ENCODE measurements at regions not wholly inside any gene's neighbourhood (a gene's known extent, or its start where the extent isn't known, plus 50 kb on each side); places are given as distances from the start of the nearest gene placed in this dataset.

DNA sequence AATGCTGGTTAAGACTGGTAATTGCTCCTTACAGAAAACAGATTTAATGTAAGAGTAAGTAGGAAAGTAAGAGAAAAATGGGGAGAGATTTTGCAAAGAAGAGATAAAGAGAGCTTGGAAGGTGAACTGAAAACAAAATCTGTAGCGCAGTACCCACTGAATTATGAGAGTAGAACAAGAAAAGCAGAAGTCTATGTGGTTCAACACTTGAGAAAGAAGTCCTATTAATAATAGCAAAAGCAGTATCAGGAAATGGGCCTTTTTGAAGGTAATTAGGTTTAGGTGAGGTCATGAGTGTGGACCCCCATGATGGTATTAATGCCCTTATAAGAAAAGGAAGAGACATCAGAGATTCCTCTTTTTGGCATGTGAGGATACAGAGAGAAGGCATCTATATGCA lies 460.6 kb downstream of the CETN3 start:
- H3K4me3 ChIP-seq (ENCODE audit: low read depth, poor library complexity, severe bottlenecking), result no peak overlapping the region
- WGBS, 2 donors, result 94 to 97% methylated on average over 1 of the region's 1 CpG
- no peak for DNase-seq (ENCODE audit: low spot score in 2 of 2)
- intact Hi-C loops (cut with DNase I; ENCODE audit: low total_unique reads), result no loop called here
- no peak for TF ChIP-seq POLR2A (IDR thresholded peaks at IDR 0.05)
- TF ChIP-seq, protein P1, sequence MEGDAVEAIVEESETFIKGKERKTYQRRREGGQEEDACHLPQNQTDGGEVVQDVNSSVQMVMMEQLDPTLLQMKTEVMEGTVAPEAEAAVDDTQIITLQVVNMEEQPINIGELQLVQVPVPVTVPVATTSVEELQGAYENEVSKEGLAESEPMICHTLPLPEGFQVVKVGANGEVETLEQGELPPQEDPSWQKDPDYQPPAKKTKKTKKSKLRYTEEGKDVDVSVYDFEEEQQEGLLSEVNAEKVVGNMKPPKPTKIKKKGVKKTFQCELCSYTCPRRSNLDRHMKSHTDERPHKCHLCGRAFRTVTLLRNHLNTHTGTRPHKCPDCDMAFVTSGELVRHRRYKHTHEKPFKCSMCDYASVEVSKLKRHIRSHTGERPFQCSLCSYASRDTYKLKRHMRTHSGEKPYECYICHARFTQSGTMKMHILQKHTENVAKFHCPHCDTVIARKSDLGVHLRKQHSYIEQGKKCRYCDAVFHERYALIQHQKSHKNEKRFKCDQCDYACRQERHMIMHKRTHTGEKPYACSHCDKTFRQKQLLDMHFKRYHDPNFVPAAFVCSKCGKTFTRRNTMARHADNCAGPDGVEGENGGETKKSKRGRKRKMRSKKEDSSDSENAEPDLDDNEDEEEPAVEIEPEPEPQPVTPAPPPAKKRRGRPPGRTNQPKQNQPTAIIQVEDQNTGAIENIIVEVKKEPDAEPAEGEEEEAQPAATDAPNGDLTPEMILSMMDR (IDR thresholded peaks at IDR 0.05), result no peak

DNA sequence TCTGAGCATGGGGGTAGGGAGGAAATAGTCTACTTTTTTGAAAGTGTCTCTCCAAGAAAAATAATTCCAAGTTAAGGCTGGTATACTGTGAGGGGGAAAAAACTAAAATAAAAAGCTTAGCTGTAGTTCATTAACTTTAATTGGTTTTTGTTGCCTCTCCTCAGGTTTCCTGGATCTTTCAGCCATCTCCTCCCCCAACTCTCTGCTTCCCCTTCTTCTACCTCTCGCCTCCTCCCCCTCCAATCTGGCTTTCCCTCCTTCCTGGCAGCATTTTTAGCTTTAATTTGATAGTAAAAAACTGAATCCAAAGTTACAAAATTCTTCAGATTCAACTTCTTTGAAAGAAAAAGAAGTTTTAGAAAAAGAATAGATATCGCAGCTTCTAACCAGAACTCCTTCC lies 462.6 kb downstream of the CETN3 start:
- intact Hi-C loops (cut with DNase I; ENCODE audit: low total_unique reads), result no loop called here
- TF ChIP-seq POLR2A (IDR thresholded peaks at IDR 0.05), result no peak
- TF ChIP-seq, protein P1 (IDR thresholded peaks at IDR 0.05), result no peak
- WGBS, 2 donors, result 82 to 83% methylated on average over 2 of the region's 2 CpGs
- no peak overlapping the region for H3K4me3 ChIP-seq (ENCODE audit: low read depth, poor library complexity, severe bottlenecking)
- no peak for DNase-seq (ENCODE audit: low spot score in 2 of 2)

DNA sequence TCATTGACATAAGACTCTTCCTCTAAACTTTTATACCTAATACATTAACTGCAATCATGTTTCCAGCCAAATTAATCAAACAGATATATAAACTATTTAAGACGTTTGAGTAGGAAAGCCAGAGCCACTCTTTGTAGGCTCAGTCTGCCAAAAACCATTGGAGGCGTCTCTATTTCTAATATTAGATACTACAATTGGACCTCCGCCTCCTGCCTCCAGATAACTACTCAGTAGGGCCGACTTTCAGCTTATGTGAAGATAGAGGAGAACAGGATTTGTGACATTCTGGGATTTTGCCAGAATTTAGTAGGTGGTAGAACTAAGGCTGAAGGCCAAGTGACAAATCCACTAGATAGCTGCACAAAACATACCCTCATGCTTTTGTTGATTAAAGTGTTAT lies 463.0 kb downstream of the CETN3 start:
- no peak for TF ChIP-seq POLR2A (IDR thresholded peaks at IDR 0.05)
- TF ChIP-seq, protein P1 (IDR thresholded peaks at IDR 0.05), result no peak
- H3K4me3 ChIP-seq (ENCODE audit: low read depth, poor library complexity, severe bottlenecking), result no peak overlapping the region
- intact Hi-C loops (cut with DNase I; ENCODE audit: low total_unique reads), result no loop called here
- 41 to 52% methylated on average over 4 of the region's 4 CpGs for WGBS, 2 donors
- DNase-seq (ENCODE audit: low spot score in 2 of 2), result no peak

DNA sequence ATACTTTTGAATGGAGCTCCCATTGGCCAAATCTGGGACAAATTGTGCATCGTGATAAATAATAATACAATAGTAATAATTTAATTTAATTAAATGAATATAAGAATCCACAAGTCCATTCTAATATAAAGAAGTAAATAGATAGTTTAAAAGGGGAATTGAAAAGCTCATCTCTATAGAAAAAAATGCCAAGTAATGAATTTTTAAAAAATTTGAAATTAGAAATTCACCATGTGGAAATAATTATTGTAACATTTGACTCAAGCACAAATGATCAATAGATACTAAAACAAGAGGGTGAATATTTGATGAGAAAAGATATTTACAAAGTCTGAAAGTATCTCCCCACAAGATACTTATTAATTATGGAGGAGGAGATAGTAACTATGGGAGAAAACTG lies 467.4 kb downstream of the CETN3 start:
- no peak overlapping the region for H3K4me3 ChIP-seq (ENCODE audit: low read depth, poor library complexity, severe bottlenecking)
- TF ChIP-seq, protein P1 (IDR thresholded peaks at IDR 0.05), result no peak
- no peak for TF ChIP-seq POLR2A (IDR thresholded peaks at IDR 0.05)
- intact Hi-C loops (cut with DNase I; ENCODE audit: low total_unique reads), result no loop called here
- DNase-seq (ENCODE audit: low spot score in 2 of 2), result no peak
- WGBS, 2 donors, result 88 to 98% methylated on average over 1 of the region's 1 CpG

DNA sequence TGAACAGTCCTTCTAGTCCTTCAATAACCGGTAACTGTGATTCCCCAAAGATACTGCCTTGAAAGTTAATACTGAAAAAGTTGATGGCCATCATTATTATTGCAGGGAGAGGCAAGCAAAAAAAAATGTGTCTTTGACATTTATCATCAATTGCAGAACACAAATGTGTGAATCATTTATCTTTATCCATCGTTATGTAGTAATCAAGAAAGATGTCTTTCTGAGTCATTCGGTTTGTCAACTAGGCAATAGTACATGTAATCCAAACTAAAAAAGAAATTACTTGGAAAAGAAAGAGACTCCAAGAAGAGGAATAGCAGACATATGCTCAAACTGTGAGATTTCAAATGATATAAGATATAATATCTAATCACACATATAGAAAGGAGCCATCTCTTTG lies 473.0 kb downstream of the CETN3 start:
- H3K4me3 ChIP-seq (ENCODE audit: low read depth, poor library complexity, severe bottlenecking), result no peak overlapping the region
- intact Hi-C loops (cut with DNase I; ENCODE audit: low total_unique reads), result no loop called here
- TF ChIP-seq POLR2A (IDR thresholded peaks at IDR 0.05), result no peak
- TF ChIP-seq, protein P1 (IDR thresholded peaks at IDR 0.05), result no peak
- no peak for DNase-seq (ENCODE audit: low spot score in 2 of 2)
- 67 to 73% methylated on average over 3 of the region's 3 CpGs for WGBS, 2 donors

DNA sequence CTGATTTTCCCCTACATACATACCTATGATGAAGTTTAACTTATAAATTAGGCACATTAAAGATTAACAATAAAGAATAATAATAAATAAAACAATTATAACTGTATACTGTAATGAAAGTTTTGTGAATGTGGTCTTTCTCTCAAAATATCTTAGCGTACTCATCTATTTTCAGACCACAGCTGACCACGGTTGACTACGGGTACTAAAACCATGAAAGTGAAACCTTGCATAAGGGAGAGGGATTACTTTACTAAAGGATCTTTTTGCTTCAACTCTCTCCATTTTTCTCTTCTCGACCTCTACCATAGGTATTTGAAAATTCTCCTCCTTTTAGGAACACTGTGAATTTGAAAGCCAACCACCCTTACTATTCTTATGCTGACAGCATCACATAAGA lies 475.5 kb downstream of the CETN3 start:
- WGBS, 2 donors, result 89 to 93% methylated on average over 4 of the region's 4 CpGs
- intact Hi-C loops (cut with DNase I; ENCODE audit: low total_unique reads), result no loop called here
- no peak for DNase-seq (ENCODE audit: low spot score in 2 of 2)
- TF ChIP-seq, protein P1 (IDR thresholded peaks at IDR 0.05), result no peak
- no peak for TF ChIP-seq POLR2A (IDR thresholded peaks at IDR 0.05)
- no peak overlapping the region for H3K4me3 ChIP-seq (ENCODE audit: low read depth, poor library complexity, severe bottlenecking)
